Astrocyte of the cerebellum (primary cell): ENCODE measurements at regions not wholly inside any gene's neighbourhood (a gene's known extent, or its start where the extent isn't known, plus 50 kb on each side); places are given as distances from the start of the nearest gene placed in this dataset.
"Not testable (repeated sequence)": the region's sequence is repeated elsewhere in the genome, so short reads cannot be mapped to it uniquely, and the experiment has no call there.

ENCODE experiments used
- DNase-seq: peaks from one replicate; pipeline ENCODE4 v3.0.0-alpha.2; 2011; ENCODE audit warnings: low read depth
- H3K4me3 ChIP-seq: 2 replicates; pipeline ENCODE4 v1.5.1; 2011; ENCODE audit warnings: mild to moderate bottlenecking, low read depth, low read length, moderate library complexity
- CTCF ChIP-seq: IDR thresholded peaks from 2 replicates; pipeline ENCODE4 v1.5.1; 2012; ENCODE audit warnings: low read length, low read depth, moderate library complexity, mild to moderate bottlenecking; ENCODE audit errors: missing control alignments
- in situ Hi-C: cut with HindIII; loops from 2 replicates; pipeline ENCODE4 v1.10.0; 2017; ENCODE audit warnings: low sequenced_read_pairs

- TF ChIP-seq CTCF: no peak
- no peak overlapping the region for H3K4me3 ChIP-seq
- no peak for DNase-seq
- in situ Hi-C loops: loop anchor here (25.0 kb wide), 1 partner anchor 735 kb away; the partner anchor contains the start of gene TGFB2
Measured at GRCh38 chr1:219072329-219072728, 101.3 kb upstream of the LYPLAL1 start.

- no peak for TF ChIP-seq CTCF
- DNase-seq: no peak
- H3K4me3 ChIP-seq: no peak overlapping the region
- in situ Hi-C loops: loop anchor here (25.0 kb wide), 1 partner anchor 737 kb away; the partner anchor contains the start of gene TGFB2
Measured at GRCh38 chr1:219074084-219074728, 99.5 kb upstream of the LYPLAL1 start.

- no peak for DNase-seq
- no peak overlapping the region for H3K4me3 ChIP-seq
- TF ChIP-seq CTCF: no peak
- in situ Hi-C loops: no loop called here
Measured at GRCh38 chr1:219075121-219075879, 98.4 kb upstream of the LYPLAL1 start.

- no peak for TF ChIP-seq CTCF
- H3K4me3 ChIP-seq: no peak overlapping the region
- in situ Hi-C loops: no loop called here
- no peak for DNase-seq
Measured at GRCh38 chr1:219076326-219076937, 97.2 kb upstream of the LYPLAL1 start.

- H3K4me3 ChIP-seq, in situ Hi-C loops, DNase-seq: not testable (repeated sequence)
Measured at GRCh38 chr1:219077767-219078166, 95.9 kb upstream of the LYPLAL1 start.

- H3K4me3 ChIP-seq: no peak overlapping the region
- no peak for TF ChIP-seq CTCF
- DNase-seq: no peak
- in situ Hi-C loops: no loop called here
Measured at GRCh38 chr1:219081943-219082925, 91.4 kb upstream of the LYPLAL1 start.
